GM23338 (cell line): ENCODE measurements at regions not wholly inside any gene's neighbourhood (a gene's known extent, or its start where the extent isn't known, plus 50 kb on each side); places are given as distances from the start of the nearest gene placed in this dataset.

ENCODE experiments used
- CREB1 ChIP-seq: fragments of 250-450 bp; sonication (Bioruptor Pico); IDR thresholded peaks from 2 replicates; pipeline ENCODE4 v1.5.0; 2020; ENCODE audit warnings: low read depth, mild to moderate bottlenecking, moderate library complexity
- EZH2 ChIP-seq: fragments of 200-600 bp; sonication (generic); IDR thresholded peaks from one replicate; pipeline ENCODE4 v1.8.0; 2017; ENCODE audit warnings: antibody characterized with exemption, mild to moderate bottlenecking, low read depth; ENCODE audit not compliant: unreplicated experiment
- EZH2phosphoT487 ChIP-seq: fragments of 200-600 bp; sonication (generic); IDR thresholded peaks from one replicate; pipeline ENCODE4 v1.8.1; 2018; ENCODE audit warnings: antibody characterized with exemption; ENCODE audit not compliant: unreplicated experiment
- JUNB ChIP-seq: IDR thresholded peaks from one replicate; pipeline ENCODE4 v1.6.1; 2016; ENCODE audit warnings: antibody characterized with exemption; ENCODE audit not compliant: unreplicated experiment
- POLR2AphosphoS5 ChIP-seq: IDR thresholded peaks from 2 replicates; pipeline ENCODE4 v1.6.1; 2016; ENCODE audit warnings: antibody characterized with exemption, low read depth
- REST ChIP-seq: IDR thresholded peaks from one replicate; pipeline ENCODE4 v1.6.1; 2018; ENCODE audit warnings: antibody characterized with exemption; ENCODE audit not compliant: unreplicated experiment
- ZNF331 ChIP-seq: fragments of 250-450 bp; sonication (Bioruptor Pico); IDR thresholded peaks from 2 replicates; pipeline ENCODE4 v1.5.0; 2020; ENCODE audit warnings: low read depth, mild to moderate bottlenecking, moderate library complexity
- TF ChIP-seq, protein P1 (sequence below), 2 experiments: fragments of 200-600 bp in 1 of 2; sonication (generic) in 1 of 2; conservative IDR thresholded peaks; 2 replicates each; pipeline versions ENCODE4 v1.5.1 to v1.6.1; 2016 to 2017; ENCODE audit warnings: antibody characterized with exemption in 2 of 2, low read depth in 2 of 2, mild to moderate bottlenecking in 2 of 2, moderate library complexity in 1 of 2

- TF ChIP-seq, protein P1, sequence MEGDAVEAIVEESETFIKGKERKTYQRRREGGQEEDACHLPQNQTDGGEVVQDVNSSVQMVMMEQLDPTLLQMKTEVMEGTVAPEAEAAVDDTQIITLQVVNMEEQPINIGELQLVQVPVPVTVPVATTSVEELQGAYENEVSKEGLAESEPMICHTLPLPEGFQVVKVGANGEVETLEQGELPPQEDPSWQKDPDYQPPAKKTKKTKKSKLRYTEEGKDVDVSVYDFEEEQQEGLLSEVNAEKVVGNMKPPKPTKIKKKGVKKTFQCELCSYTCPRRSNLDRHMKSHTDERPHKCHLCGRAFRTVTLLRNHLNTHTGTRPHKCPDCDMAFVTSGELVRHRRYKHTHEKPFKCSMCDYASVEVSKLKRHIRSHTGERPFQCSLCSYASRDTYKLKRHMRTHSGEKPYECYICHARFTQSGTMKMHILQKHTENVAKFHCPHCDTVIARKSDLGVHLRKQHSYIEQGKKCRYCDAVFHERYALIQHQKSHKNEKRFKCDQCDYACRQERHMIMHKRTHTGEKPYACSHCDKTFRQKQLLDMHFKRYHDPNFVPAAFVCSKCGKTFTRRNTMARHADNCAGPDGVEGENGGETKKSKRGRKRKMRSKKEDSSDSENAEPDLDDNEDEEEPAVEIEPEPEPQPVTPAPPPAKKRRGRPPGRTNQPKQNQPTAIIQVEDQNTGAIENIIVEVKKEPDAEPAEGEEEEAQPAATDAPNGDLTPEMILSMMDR (conservative IDR thresholded peaks at IDR 0.05; ENCODE audit: low read depth in 2 of 2) = no peak
- TF ChIP-seq CREB1 (CRISPR knock-in tag) (no peak), POLR2AphosphoS5 (no peak), REST (no peak), JUNB (no peak), EZH2 (no peak), EZH2phosphoT487 (no peak), ZNF331 (CRISPR knock-in tag) (no peak)
Measured at GRCh38 chr6:140228491-140228890, 854.0 kb upstream of the CITED2 start.
